NCI-H128 (cell line): ENCODE measurements at regions not wholly inside any gene's neighbourhood (a gene's known extent, or its start where the extent isn't known, plus 50 kb on each side); places are given as distances from the start of the nearest gene placed in this dataset.

Source experiments
- DNase-seq: peaks from one replicate; lab custom pipeline; 2025; ENCODE audit not compliant: unreplicated experiment; lab: John Stamatoyannopoulos, UW

- DNase-seq: no peak
These were observed 51.7 kb upstream of the RTL1 start for GRCh38 chr14:100955201-100955600.

DNA sequence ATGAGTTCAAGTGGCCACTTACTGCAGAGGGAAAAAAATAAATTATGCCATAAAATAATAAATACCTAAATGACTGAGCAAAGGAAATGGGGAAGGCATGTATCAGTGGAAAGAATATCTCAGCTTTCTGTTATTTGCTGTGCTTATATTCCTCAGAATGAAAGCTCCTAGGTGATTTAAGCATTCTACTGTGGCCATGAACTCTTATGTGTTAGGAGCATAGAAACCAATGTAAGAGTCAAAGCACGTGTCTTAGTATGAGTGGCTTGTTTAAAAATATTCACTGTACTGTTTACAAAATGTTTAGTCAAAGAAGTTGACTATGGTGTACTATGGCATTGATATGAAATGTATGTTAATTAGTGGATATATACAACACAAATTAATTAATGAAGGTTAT, 59.0 kb upstream of the RTL1 start:
- DNase-seq: no peak

GRCh38 chr14:100965296-100965695, 61.8 kb upstream of the RTL1 start:
- no peak for DNase-seq

DNA sequence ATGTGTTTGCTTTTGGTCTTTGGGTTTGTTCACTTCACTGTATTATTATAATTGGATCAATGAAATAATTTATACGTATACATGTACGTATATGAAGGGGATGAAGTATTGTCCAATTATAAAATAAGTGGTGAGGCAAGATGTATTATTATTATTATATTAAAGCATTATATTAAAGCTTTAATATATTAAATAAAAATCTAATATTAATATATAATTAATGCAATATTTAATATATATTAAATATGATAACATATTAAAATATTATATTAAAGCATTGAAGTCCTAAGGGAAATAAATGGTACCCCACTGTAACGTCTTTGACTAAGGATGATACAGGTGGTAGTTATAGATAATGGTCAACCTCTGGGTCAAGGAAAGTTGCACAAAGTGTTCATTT, 63.7 kb upstream of the RTL1 start:
- DNase-seq: no peak

DNA sequence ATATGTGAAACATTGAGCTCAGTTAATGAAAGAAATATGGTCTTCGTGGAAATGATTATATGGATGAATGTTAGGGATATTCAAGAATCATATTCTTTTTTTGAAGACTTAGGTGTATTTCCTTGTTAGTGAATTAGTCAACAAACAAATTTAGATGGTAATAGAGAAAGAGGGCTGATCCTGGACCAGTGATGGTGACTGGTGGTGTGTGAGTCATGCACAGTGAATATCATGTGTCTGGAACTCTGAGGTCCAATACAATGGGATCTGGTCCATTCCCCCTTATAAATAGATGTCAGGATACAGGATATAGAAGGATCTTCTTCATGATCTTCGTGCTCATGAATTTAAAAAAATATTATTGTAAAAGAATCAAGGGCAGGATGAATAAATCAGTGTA, 64.4 kb upstream of the RTL1 start:
- DNase-seq: no peak

- DNase-seq: no peak
These were observed 68.8 kb upstream of the RTL1 start for GRCh38 chr14:100972118-100972897.

DNA sequence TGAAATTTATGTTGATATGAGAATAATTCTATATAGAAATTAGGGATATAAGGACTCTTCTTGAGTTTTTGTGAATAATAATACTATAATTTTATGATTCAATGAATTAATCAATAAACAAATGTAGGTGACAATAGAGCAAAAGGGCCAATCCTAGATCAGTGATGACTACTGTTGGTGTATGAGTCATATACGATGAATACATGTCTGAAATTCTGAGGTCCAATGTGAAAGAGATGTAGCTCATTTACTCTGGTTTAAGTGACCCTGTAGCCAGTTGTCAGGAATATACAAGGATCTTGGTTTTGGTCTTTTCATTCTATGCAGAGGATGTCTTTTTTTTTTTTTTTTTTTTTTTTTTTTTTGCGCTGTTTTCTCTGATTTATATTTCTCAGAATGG, 72.1 kb upstream of the RTL1 start:
- no peak for DNase-seq

DNA sequence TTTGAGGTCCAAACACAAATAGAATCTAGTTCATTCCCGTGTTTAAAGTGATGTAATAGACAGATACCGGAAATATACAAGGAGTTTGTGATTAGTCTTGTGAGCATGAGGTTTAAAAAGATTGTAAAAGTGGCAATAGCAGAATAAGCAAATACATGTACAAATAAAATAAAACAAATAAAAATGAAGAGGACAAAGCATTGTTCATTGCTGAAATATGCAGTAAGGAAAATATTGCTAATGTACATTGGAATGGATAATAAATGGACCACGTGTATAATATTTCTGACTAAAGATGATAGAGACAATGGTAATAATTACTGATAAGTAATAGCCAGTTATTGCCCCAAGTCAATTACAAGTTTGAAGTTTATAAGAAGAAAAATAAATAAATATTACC, 75.6 kb upstream of the RTL1 start:
- no peak for DNase-seq

DNA sequence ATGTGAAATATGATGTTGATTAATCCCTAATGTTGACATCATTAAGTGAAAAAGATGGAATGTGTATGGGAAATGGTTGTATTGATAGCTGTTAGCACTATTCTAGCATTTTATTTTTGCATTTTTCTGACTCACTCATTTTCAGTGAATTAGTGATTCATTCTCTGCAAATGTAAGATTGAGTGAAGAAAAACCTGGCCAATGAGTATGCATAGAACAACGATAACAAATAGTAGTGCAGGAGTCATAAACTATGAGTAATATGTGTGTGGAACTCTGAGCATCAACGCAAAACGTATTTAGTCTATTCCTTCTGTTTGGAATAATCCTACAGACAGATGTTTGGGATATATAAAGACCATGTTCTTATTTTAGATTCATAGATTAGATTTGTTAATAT, 76.3 kb upstream of the RTL1 start:
- no peak for DNase-seq

- no peak for DNase-seq
These were observed 77.3 kb upstream of the RTL1 start for GRCh38 chr14:100980823-100981222.

DNA sequence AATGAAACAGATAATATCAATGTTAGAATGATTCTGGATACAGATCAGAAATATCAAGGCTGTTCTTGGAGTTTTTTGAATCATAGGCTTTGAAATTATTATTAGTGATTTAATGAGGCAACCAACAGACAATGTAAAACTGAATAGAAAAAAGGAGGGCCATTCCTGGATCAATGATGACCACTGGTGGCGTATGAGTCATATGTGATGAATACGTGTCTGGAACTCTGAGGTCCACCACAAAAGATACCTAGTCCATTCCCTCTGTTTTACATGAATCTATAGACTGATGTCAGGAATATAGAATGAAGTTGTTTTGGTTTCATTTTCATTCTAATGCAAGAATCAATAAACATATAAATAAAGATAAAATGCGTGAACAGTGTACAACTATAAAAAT, 78.3 kb upstream of the RTL1 start:
- no peak for DNase-seq

GRCh38 chr14:100982353-100982752, 78.8 kb upstream of the RTL1 start:
- DNase-seq: no peak

DNA sequence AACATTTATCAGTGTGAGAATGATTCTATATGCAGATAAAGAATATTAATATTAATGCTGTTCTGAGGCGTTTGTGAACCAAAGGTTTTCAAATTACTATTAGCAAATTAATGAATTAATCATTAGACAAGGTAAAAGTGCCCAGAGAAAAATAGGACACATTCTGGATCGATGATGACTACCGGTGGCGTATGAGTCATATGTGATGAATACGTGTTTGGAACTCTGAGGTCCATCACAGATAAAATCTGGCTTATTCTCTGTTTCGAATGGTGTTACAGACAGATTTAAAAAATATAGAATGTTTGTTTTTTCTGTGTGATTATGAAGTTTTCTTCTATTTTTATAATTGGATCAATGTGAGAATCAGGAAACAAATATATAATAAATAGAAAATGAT, 79.2 kb upstream of the RTL1 start:
- DNase-seq: no peak

DNA sequence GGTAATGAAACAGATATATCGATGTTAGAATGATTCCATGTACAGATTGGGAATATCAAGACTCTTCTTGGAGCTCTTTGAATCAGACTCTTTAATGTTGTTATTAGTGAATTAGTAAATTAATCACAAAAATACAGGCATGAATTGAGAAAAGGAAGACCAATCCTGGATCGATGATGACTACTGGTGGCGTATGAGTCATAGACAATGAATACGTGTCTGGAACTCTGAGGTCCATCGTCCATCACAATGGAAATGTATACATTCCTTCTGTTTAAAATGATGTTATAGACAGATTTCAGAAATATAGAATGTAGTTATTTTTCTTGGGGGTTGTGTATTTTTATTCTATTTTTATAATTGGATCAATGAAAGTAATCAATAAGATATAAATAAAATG, 80.2 kb upstream of the RTL1 start:
- no peak for DNase-seq

DNA sequence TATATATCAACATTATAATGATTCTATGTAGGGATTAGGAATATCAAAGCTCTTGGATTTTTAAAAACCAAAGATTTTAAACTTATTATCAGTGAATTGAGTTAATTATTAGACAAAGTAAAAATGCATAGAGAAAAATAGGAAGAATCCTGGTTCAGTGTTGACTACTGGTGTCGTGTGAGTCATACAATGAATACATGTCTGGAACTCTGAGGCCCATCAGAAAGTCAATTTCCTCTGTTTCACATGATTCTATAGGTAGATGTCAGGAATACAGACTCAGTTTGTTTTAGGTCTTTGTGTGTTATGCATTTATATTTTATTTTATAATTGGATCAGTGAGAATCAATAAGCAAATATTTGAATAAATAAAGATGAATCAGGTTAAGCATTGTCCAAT, 84.5 kb upstream of the RTL1 start:
- DNase-seq: no peak

DNA sequence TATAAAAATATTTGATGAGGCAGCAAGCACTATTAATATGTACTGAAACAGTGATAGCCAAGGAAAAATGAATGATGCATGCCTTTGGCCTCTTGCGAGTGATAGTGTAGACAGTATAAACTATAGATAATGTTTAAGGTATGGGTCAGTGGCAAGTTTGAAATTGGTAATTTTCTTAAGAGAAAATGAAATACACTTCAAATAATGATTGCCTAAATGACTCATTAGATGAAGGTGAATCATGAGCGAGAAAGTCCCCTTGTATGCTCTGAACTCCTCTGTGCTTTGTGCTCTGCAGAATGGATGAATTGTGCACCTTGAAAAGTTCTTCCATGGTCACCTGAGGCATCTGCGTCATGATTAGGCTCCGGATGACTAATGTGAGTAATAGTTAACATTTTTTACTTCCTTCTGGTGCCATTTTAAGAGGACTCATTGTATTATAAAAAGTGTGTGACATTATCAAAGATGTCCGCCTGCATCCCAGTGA, 84.9 kb upstream of the RTL1 start:
- no peak for DNase-seq

GRCh38 chr14:100988956-100989355, 85.4 kb upstream of the RTL1 start:
- DNase-seq: no peak

DNA sequence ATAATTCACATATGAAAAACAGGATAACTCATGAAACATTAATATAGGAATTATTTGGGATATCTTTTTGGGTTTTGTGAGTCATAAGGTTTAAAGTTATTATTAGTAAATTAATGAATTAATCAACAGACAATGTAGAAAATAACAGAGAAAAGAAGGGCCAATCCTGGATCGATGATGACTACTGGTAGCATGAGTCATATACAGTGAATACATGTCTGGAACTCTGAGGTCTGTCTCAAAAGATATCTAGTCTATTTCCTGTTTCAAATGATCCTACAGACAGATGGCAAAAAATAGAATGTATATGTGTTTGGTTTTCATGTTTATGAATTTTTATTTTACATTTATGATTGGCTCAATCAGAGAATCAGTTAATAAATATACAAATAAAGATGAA, 86.4 kb upstream of the RTL1 start:
- no peak for DNase-seq

- no peak for DNase-seq
These were observed 90.6 kb upstream of the RTL1 start for GRCh38 chr14:100994082-100994481.

DNA sequence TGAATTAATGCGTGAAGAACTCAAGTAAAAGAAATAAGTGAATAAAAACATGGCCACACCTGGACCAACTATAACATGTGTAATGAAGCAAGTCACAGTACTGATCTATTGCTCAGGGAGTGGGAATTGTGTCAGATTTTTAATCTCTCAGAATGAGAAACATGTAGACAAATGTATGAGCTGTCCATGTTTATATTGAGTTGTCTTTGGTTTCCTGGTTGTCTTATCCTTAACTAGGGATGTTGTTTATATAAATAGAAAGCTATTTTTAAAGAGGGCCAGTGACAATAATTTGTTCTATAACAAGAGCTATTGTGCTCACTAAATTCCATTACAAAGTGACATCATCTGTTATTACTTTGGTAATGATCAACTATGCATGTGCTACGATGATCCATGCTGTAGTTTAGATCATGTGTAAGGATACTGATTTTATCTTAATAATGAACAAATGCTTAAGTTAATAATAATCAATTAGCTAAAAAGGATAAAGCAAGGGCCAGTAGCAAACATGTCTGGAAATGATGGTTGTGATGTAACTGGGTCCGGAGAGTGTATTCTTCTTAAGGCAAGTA, 91.3 kb upstream of the RTL1 start:
- DNase-seq: no peak

DNA sequence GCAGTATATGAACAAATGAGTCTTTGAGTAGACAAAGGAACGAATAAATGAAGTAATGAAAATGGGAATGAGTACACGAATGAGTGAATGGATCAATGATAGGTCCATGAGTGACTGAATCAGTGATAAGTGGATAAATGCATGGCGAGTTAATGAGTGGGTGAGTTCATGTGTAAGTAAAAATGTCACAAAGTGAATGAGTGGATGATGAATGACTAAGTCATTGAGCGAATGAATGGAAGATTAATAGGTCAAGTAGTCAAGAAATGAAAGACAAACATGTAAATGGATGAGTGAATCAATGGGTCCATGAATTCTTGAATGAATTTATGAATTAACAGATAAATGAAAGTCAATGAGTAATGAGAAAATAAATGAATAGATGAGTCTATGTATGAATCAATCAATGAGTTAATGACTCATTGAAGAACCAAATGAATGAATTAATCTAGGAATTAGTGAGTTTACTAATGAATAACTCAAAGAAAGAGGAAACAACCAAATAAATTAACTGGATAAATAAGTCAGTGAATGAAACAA, 97.3 kb upstream of the RTL1 start:
- DNase-seq: no peak

DNA sequence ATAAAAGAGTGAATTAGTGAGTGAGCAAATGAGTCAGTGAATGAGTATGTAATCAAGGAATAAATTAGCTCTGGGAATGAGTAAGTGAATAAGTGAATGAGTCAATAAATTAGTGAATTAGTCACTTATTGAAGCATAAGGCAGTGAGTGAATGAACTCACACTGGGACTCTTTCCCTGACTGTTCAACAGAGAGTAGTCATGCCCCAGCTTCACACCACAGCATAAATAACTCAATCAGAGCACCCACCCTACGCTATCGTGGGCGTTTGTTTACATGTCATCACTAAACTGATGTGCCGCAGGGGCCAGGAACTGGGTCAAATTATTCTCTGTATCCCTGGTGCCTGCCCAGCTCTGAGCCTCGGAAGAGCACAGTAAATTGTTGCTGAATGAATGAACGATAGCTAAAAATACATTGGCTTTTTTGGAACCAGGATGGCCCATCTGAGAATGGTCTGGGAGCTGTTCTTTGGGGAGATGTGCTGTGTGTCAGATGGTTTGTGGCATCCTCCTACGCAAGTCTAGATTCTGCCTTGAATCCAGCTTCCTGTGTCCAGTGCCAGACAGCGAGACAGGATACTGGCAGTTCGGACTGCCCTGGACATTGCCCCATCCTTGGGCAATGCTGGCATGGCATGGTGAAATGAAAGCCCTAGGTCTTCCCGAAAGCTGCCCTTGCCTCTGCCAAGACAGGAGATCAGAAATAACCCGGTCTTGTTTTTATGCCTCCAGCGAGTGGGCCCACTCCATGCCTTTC, 98.0 kb upstream of the RTL1 start:
- no peak for DNase-seq
